NT2/D1 (cell line): ENCODE measurements at regions not wholly inside any gene's neighbourhood (a gene's known extent, or its start where the extent isn't known, plus 50 kb on each side); places are given as distances from the start of the nearest gene placed in this dataset.

Source experiments
- YY1 ChIP-seq: IDR thresholded peaks from 2 replicates; pipeline ENCODE4 v1.6.1; 2011; ENCODE audit not compliant: insufficient read length, insufficient read depth
- ZNF274 ChIP-seq: IDR thresholded peaks from 2 replicates; pipeline ENCODE4 v1.6.1; 2011; ENCODE audit warnings: mild to moderate bottlenecking, low read depth, low read length

DNA sequence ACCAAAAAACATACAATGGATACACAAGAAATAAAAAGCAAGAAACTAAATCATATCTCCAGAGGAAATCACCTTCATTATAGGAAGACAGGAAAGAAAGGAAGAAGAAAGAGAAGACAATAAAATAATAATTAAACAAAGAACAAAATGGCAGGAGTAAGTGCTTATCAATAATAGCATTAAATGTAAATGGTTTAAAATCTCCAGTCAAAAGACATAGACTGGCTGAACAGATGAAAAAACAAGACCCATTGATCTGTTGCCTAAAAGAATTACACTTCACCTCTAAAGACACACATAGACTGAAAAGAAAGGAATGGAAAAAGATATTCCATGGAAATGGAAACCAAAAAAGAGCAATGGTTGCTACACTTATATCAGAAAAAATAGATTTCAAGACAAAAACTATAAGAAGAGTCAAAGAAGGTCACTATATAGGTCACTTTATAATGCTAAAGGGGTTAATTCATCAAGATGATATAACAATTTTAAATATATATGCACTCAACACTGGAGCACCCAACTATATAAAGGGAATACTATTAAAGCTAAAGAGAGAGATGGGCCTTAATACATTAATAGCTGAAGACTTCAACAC lies 118.4 kb upstream of the SESN3 start:
- no peak for TF ChIP-seq YY1
- TF ChIP-seq ZNF274, result no peak
